Smooth muscle cell of the brain vasculature (primary cell): ENCODE measurements at regions not wholly inside any gene's neighbourhood (a gene's known extent, or its start where the extent isn't known, plus 50 kb on each side); places are given as distances from the start of the nearest gene placed in this dataset.

Source experiments
- DNase-seq: peaks from one replicate; pipeline ENCODE4 v3.0.0-alpha.2; 2012; ENCODE audit warnings: low read depth, low spot score

GRCh38 chr2:21253311-21254027, 129.7 kb downstream of the TDRD15 start:
- no peak for DNase-seq

- no peak for DNase-seq
Measured at GRCh38 chr2:21254170-21254965, 130.6 kb downstream of the TDRD15 start.

DNA sequence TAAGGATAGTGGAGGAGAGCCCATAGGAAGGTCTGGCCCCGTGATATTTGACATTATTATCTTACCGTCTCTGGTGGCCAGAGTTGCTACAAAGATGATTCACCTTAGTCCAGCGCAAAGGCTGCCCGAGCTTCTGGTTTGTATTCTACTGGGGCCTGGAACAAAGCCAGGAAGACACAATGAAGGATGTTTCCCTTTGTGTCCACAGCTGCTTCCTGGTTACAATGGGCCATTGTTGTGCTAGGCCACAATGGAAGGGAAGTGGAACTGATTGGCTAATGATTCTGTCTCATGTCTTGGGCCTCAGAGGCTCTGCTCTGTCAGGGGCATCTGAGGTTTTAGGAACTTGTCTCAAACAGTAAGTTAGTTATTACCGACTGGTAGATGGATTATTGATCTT, 132.2 kb downstream of the TDRD15 start:
- DNase-seq: peak; percentile 36

DNA sequence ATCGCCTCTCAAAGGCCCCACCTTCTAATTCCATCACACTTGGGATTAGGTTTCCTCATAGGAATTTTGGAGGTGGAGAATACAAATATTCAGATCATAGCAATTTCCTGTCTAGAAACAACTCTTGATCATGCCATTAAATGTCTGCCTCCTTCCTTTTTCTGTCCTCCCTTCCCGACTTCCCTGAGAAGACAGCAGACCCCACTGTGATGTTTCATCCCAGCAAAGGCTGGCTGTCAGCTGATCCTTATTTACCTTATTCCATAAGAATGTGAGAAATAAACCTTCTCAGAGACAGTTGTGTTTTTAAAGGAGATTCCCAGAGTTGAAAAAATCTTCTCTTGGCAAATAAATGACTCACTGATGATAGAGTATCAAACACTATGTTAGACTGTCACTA, 133.9 kb downstream of the TDRD15 start:
- no peak for DNase-seq

GRCh38 chr2:21258082-21258481, 134.3 kb downstream of the TDRD15 start:
- DNase-seq: no peak

DNA sequence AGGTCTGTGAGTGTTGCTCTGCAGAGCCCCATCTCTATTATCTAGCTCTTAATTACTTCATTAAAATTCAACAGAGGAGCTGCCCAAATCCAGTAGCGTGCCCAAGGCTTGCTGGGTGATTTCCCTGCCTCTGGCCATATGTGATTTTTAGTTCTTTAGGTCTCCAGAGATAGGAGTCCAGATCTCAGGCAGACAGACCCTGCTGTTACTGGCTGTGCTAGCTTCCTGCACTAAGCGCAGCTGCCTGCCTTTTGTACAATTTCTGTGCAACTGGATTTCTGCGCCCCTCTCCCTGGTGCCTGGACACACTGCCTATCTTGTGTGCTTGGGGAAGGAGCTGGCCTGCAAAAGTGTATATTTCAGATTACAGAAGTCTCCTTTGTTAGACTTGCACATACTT, 136.5 kb downstream of the TDRD15 start:
- no peak for DNase-seq

DNA sequence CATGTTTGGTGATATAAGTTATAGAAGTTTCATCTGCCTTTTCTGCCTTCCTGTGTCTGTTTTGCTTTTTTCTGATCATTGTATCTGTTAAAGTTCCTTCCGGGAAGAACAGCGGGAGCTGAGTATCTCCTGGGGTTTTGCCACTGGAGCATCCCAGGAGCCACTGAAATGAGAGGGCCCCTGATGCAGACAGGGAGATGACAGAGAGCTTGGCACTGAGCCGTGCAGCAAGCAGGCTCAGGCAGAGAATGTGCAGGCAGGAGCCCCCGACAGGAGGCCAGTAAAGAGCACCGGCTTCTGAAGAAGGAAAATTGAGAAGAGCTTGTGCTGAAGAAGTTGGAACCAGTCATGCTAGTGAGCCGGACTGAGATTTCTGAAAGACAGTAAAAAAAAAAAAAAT, 137.8 kb downstream of the TDRD15 start:
- no peak for DNase-seq

DNA sequence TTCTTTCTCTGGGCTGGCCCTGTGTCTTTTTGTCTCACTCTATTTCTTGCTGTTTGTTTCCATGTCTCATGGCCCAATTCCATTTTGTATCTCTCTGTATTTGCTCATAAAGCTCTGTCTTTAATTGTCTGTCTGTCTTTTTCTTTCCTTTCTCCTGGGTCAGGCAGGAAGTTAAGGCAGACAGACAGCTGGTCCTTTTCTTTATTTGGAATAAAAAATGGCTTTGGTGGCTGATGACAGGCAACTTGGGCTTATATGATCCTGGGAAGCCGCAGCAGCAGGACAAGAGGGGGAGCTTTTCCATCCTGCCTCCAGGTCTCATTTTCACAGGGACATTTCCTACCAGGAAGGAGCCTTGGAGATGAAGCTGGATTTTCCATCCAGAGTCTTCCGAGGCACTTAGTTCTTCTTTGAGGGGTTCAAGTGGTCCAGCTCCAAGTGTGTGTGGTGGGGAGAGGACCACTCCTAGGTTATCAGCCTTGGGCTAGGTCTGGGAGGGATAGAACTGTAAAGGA, 138.7 kb downstream of the TDRD15 start:
- no peak for DNase-seq

DNA sequence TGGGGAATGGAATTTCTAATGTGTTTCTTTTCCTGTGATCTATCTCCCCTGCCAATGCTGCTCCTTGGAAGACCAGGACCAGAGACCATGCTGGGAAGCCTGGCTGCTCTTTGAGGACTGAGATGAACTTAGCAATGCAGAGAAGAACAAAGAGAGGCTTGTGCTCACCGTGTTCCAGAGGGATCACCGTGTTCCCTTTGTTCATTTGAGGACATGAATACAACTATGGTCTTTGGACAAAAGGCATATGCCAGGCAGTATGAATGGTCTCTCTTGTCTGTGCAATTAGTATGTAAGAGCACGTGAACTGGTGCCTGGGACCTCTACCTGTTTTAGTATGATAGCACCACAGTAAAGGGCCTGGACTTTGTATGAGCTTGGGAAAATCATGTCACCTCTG, 139.9 kb downstream of the TDRD15 start:
- no peak for DNase-seq

DNA sequence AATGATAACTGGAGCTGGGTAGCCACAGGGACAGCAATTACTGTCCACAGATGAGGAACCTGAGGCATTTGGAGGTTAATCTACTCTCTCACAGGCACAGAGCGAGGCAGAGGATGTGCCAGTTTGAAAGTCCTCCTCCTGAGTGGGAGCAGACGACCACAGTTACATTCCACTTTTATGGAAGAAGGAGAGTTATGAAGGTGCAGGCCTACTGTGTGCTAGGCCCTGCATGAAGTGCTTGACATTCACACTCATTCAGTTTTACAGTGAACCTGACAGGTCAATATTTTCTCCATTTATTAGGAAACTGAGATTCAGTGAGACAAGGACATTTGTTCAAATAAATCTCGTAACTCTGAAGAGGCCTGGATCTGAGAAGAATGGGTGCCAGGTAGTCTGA, 142.0 kb downstream of the TDRD15 start:
- no peak for DNase-seq

- no peak for DNase-seq
Measured at GRCh38 chr2:21267232-21267835, 143.6 kb downstream of the TDRD15 start.

DNA sequence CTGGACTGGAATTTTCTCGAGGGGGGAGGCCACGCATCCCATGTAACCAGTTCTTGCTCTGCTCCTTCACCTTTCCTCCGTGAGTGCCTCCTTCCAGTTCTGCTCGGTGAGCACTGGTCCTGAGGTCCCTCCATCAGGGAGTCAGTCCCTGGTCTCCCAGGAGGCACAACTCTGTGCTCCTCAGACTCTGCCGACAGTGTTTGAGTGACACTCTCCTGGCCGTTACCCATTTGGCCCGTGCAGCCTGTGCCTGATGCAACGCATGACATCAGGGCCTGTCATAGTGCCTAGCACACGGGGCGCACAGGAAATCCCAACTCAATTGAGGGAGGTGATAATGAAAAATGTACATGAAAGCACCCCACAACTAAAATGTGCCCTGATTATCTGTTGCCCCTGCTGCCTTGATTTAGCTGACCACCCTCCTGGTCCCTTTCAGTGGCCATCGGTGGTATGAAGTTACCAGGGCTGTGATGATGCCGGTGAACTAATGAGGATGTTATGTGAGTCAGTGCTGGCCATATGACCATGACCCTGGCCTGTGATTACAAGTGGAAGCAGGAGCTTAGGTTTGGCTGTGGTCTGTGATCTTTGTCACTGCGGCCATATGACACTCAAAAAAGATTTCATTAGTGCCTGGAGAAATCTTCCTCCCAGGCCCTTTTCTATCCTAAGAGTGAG, 144.6 kb downstream of the TDRD15 start:
- no peak for DNase-seq

- no peak for DNase-seq
Measured at GRCh38 chr2:21268878-21269224, 145.1 kb downstream of the TDRD15 start.

DNA sequence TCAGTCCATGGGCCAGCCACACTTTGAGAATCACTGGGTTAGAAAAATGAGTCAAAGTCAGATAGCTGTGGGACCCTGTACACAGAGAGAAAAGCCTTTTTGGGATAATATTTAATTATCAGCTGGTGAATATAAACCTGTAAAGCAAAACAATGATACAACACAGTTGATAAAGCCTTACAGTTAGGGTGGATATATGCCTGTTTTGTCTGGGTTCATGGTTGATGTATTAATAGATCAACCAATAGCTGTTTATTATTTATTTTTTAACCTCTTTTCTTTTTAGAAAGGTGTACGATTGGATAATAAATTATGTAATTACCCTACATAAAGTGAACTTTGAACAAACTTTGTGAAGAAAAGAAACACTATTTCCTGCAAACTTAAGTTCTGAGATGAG, 145.6 kb downstream of the TDRD15 start:
- no peak for DNase-seq

- no peak for DNase-seq
Measured at GRCh38 chr2:21270083-21270491, 146.3 kb downstream of the TDRD15 start.

DNA sequence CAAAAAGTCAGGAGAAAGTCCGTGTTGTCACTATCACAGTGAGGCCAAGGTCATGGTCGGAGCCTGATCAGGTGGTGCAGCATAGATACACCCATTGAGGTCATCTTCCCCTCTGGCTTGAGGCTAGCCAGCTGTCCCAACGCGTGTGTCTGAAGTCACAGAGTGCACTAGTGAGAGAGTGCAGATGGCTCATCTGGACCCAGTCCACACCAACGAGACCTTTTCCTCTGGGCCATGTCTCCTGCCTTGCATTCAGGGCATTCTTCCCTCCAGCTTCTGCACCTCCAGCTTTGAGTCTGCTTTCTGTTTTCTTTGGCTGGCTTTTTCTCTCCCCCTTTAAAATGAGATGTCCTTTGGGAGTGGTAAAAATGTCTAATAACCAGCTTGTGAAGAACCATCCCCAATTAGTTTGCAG, 146.9 kb downstream of the TDRD15 start:
- DNase-seq: no peak

GRCh38 chr2:21276163-21276562, 152.4 kb downstream of the TDRD15 start:
- no peak for DNase-seq

GRCh38 chr2:21277068-21278056, 153.6 kb downstream of the TDRD15 start:
- no peak for DNase-seq

- no peak for DNase-seq
Measured at GRCh38 chr2:21279525-21279924, 155.8 kb downstream of the TDRD15 start.

- DNase-seq: no peak
Measured at GRCh38 chr2:21280793-21281192, 157.0 kb downstream of the TDRD15 start.

DNA sequence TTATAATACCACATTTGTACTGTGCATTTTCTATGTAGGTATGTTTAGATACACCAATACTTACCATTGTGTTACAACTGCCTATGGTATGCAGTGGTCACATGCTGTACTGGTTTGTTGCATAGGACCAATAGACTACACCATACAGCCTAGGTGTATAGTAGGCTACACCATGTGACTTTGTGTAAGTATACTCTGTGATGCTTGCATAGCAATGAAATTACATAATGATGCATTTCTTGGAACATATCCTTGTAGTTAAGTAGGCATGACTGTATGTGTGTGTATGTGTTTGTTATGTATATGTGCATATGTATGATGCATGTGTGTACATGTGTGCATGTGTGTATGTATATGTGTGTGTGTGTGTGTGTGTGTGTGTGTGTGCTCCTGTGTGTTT, 157.6 kb downstream of the TDRD15 start:
- no peak for DNase-seq
